RWPE1 (cell line): ENCODE measurements at regions not wholly inside any gene's neighbourhood (a gene's known extent, or its start where the extent isn't known, plus 50 kb on each side); places are given as distances from the start of the nearest gene placed in this dataset.
A peak's percentile ranks its signal among the peaks of the same experiment; 100 is the strongest.
"Not testable (repeated sequence)": the region's sequence is repeated elsewhere in the genome, so short reads cannot be mapped to it uniquely, and the experiment has no call there.

Source experiments
- CTCF ChIA-PET: fragments of 350-600 bp; sonication (Branson Sonifier 250); formaldehyde crosslinking; extraction: SDS; loops from one replicate; lab custom pipeline; 2021; lab: Yijun Ruan, JAX
- POLR2A ChIA-PET: fragments of 400-600 bp; formaldehyde crosslinking; extraction: SDS; loops from one replicate; lab custom pipeline; 2020; ENCODE audit warnings: antibody characterized with exemption; ENCODE audit not compliant: low non-redundant PET; lab: Yijun Ruan, JAX
- DNase-seq: peaks from one replicate; pipeline ENCODE4 v3.0.0; 2012; ENCODE audit warnings: low spot score
- H3K27ac ChIP-seq: fragments of 450-650 bp; 2 replicates; pipeline ENCODE4 v1.5.1; 2017
- CTCF ChIP-seq: fragments of 450-650 bp; conservative IDR thresholded peaks from 2 replicates; pipeline ENCODE4 v1.5.1; 2017; ENCODE audit warnings: low read depth, mild to moderate bottlenecking

GRCh38 chr2:234864506-234864905, 87.3 kb upstream of the SH3BP4 start:
- no peak for TF ChIP-seq CTCF
- CTCF ChIA-PET = interaction anchor here (0.6 to 1.3 kb wide), 2 partner anchors 243 to 800 kb away, joined by 3 to 4 read pairs; no protein-coding TSS in a partner anchor
- no peak overlapping the region for H3K27ac ChIP-seq
- no peak for DNase-seq
- POLR2A ChIA-PET = no interaction called here

GRCh38 chr2:234863043-234863934, 88.5 kb upstream of the SH3BP4 start:
- DNase-seq = peak; percentile 95
- TF ChIP-seq CTCF = no peak
- POLR2A ChIA-PET = no interaction called here
- CTCF ChIA-PET = interaction anchor here (0.6 to 1.3 kb wide), 4 partner anchors 117 to 558 kb away, joined by 3 to 4 read pairs (median 4); no protein-coding TSS in a partner anchor
- peak overlapping the region; percentile 79 for H3K27ac ChIP-seq

GRCh38 chr2:234861841-234862735, 89.7 kb upstream of the SH3BP4 start:
- TF ChIP-seq CTCF = no peak
- CTCF ChIA-PET = no interaction called here

GRCh38 chr2:234859330-234859872, 92.4 kb upstream of the SH3BP4 start:
- DNase-seq, CTCF ChIA-PET, POLR2A ChIA-PET, H3K27ac ChIP-seq: not testable (repeated sequence)

More at GRCh38 chr2:234861841-234862735, 89.7 kb upstream of the SH3BP4 start:
- peak overlapping the region; percentile 79 for H3K27ac ChIP-seq
- DNase-seq = no peak
- POLR2A ChIA-PET = no interaction called here

GRCh38 chr2:234858790-234859329, 93.0 kb upstream of the SH3BP4 start:
- TF ChIP-seq CTCF = no peak
- DNase-seq = no peak
- H3K27ac ChIP-seq = no peak overlapping the region
- POLR2A ChIA-PET = no interaction called here
- CTCF ChIA-PET = no interaction called here

- no peak for TF ChIP-seq CTCF
- DNase-seq = no peak
- ChIA-PET POLR2A (no interaction called here), CTCF (no interaction called here)
- no peak overlapping the region for H3K27ac ChIP-seq
Observed at GRCh38 chr2:234858145-234858544, 93.7 kb upstream of the SH3BP4 start.
